SJSA1 (cell line): ENCODE measurements at regions not wholly inside any gene's neighbourhood (a gene's known extent, or its start where the extent isn't known, plus 50 kb on each side); places are given as distances from the start of the nearest gene placed in this dataset.
"Not testable (repeated sequence)": the region's sequence is repeated elsewhere in the genome, so short reads cannot be mapped to it uniquely, and the experiment has no call there.

ENCODE experiments used
- DNase-seq, 2 experiments: peaks; one replicate each; pipeline ENCODE4 v3.0.0-alpha.2; 2015 to 2020; ENCODE audit warnings: low spot score in 2 of 2, low read depth in 1 of 2
- H3K27ac ChIP-seq: fragments of 250-450 bp; sonication (Bioruptor Pico); 2 replicates; pipeline ENCODE4 v1.5.1; 2020; ENCODE audit warnings: mild to moderate bottlenecking, moderate library complexity
- H3K27me3 ChIP-seq: fragments of 250-450 bp; sonication (Bioruptor Pico); replicated peaks from 2 replicates; pipeline ENCODE4 v1.5.1; 2020; ENCODE audit warnings: mild to moderate bottlenecking, moderate library complexity
- H3K36me3 ChIP-seq: fragments of 250-450 bp; sonication (Bioruptor Pico); 2 replicates; pipeline ENCODE4 v1.5.1; 2020; ENCODE audit warnings: mild to moderate bottlenecking
- H3K4me1 ChIP-seq: fragments of 250-450 bp; sonication (Bioruptor Pico); replicated peaks from 2 replicates; pipeline ENCODE4 v1.6.1; 2021; ENCODE audit warnings: mild to moderate bottlenecking
- H3K4me3 ChIP-seq: fragments of 250-450 bp; sonication (Bioruptor Pico); 2 replicates; pipeline ENCODE4 v1.5.1; 2020; ENCODE audit warnings: mild to moderate bottlenecking
- H3K9me3 ChIP-seq: fragments of 250-450 bp; sonication (Bioruptor Pico); replicated peaks from 2 replicates; pipeline ENCODE4 v1.5.1; 2020; ENCODE audit warnings: mild to moderate bottlenecking

GRCh38 chr18:56302156-56302555 is 336.2 kb downstream of the TXNL1 start:
- H3K36me3 ChIP-seq = no peaks in the 10 kb centered on the region
- no peaks in the 10 kb centered on the region for H3K27me3 ChIP-seq
- H3K9me3 ChIP-seq = 0 out of 2 replicates have a peak, but pooled peaks cover 2% of the 10 kb centered on the region
- H3K4me1 ChIP-seq = peaks cover 6% of the 10 kb centered on the region
- no peak for DNase-seq
- no peak overlapping the region for H3K4me3 ChIP-seq
- H3K27ac ChIP-seq = no peak overlapping the region

- DNase-seq = no peak
- Histone ChIP-seq H3K36me3 (no peaks in the 10 kb centered on the region), H3K27me3 (no peaks in the 10 kb centered on the region), H3K9me3 (0 out of 2 replicates have a peak, but pooled peaks cover 2% of the 10 kb centered on the region), H3K27ac (no peak overlapping the region), H3K4me3 (no peak overlapping the region), H3K4me1 (peaks cover 6% of the 10 kb centered on the region)
Measured at GRCh38 chr18:56299740-56300139, 338.7 kb downstream of the TXNL1 start.

- H3K4me1 ChIP-seq = peaks cover 6% of the 10 kb centered on the region
- no peak overlapping the region for H3K4me3 ChIP-seq
- peak; percentile 31 to 53 for DNase-seq
- H3K9me3 ChIP-seq = no peaks in the 10 kb centered on the region
- no peaks in the 10 kb centered on the region for H3K27me3 ChIP-seq
- no peak overlapping the region for H3K27ac ChIP-seq
- no peaks in the 10 kb centered on the region for H3K36me3 ChIP-seq
Measured at GRCh38 chr18:56298935-56299334, 339.5 kb downstream of the TXNL1 start.

DNA sequence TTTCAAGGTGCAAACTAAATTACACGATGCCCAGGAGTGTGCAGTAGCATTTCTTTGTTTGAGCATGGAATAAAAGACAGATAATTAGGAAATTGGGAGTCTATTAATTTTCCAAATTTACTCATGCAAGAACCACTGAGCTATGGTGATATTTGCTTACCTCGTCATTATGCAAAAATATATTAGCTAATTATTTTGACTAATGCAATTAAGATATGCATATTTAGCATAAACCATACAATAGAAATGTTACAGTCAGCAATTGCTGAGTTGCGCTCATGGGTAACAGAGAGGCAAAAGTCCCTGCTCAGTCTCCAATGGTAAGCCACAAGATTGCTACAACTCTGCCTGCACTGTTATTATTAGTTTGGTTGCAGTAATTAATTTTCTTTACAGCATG is 342.0 kb downstream of the TXNL1 start:
- Histone ChIP-seq H3K27ac (no peak overlapping the region), H3K4me1 (peaks cover 6% of the 10 kb centered on the region), H3K36me3 (no peaks in the 10 kb centered on the region), H3K4me3 (no peak overlapping the region), H3K27me3 (no peaks in the 10 kb centered on the region), H3K9me3 (no peaks in the 10 kb centered on the region)
- no peak for DNase-seq

DNA sequence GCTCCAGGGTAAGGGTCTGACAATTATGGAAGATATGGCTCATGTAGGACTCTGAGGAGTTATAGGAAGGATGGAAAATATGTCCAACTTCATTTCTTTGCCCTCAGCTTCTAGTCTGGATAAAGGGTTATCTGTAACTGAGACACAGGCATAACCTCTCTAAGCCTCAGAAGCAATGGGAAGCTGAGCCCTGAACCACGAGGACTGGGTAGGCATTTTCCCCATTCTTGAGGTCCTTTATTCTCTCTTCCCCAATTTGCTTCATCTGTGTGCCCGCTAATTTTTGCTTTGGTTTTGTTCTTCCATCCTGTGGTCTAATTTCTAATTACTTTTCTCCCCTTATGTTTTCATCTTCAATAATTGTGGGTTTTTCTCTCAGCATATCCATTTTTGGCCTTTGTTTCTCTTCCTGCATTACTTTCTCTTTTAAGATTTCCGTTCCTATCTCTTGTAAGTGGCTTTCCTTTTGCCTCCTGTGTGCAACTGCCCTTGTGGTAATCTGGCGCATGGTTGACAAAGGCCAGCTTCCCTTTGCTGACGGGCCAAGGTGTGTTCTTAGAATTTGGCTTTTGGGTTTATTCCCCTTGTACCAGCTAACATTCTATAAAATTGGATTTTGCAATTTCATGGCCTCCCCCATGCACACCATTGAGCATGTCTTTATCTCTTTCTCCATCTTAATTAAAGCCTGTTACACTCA is 343.8 kb downstream of the TXNL1 start:
- Histone ChIP-seq H3K27ac (no peak overlapping the region), H3K4me1 (peaks cover 6% of the 10 kb centered on the region), H3K27me3 (no peaks in the 10 kb centered on the region), H3K36me3 (no peaks in the 10 kb centered on the region), H3K9me3 (no peaks in the 10 kb centered on the region), H3K4me3 (no peak overlapping the region)
- DNase-seq = no peak

- Histone ChIP-seq H3K9me3 (no peaks in the 10 kb centered on the region; the same call in 1 of the 2 replicates), H3K4me3 (no peak overlapping the region), H3K36me3 (no peaks in the 10 kb centered on the region), H3K4me1 (peaks cover 8% of the 10 kb centered on the region), H3K27ac (no peak overlapping the region), H3K27me3 (no peaks in the 10 kb centered on the region)
- DNase-seq = no peak
Measured at GRCh38 chr18:56291294-56291693, 347.1 kb downstream of the TXNL1 start.

DNA sequence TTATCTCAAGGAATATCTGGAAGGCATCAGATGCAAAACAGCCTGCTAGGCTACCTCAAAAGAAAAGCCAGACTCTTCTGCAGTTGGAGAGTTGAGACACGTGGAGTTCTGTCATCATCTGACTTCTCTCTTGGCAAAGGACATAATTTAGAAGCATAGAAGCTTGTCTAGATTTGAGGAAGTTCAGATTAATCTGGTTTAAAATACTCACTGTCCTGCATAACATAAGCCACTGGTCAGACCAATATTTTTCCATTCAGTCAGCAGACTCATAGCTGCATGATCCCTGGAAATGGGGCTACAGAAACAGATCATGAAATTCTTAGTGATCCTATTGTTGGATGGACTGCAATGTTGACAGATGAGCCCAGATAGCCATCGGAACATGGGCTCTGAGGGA is 349.0 kb downstream of the TXNL1 start:
- Histone ChIP-seq H3K4me1 (peaks cover 8% of the 10 kb centered on the region), H3K9me3 (no peaks in the 10 kb centered on the region; the same call in 1 of the 2 replicates), H3K27ac (no peak overlapping the region), H3K27me3 (no peaks in the 10 kb centered on the region), H3K36me3 (no peaks in the 10 kb centered on the region), H3K4me3 (no peak overlapping the region)
- no peak for DNase-seq

DNA sequence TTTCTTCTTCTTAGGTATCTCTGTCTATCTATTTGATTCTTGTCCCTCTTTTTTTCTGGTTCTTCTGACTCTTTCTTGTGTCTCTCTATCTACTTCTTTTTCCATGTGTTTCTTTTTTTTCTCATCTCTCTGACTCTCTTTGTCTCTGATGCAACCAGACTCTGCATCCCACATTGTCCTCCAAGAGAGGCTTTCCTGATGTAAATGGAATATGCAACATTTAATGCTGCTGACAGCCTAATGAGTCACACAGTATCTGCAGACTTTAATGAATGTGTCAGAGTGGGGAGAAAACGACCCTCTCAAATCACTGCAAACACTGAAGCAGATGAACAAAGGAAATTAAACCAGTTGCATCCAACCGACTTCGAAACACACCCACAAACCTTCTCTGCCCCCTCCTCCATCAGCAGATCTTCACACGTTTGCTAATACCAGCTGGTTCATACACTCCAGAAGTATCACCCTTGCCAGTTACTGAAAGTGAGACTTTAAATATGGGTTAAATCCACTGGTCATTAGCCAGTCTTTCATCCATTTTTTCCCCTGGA is 351.5 kb downstream of the TXNL1 start:
- Histone ChIP-seq H3K36me3 (no peaks in the 10 kb centered on the region), H3K4me1 (peaks cover 8% of the 10 kb centered on the region), H3K4me3 (no peak overlapping the region), H3K9me3 (no peaks in the 10 kb centered on the region; the same call in 1 of the 2 replicates), H3K27ac (no peak overlapping the region), H3K27me3 (no peaks in the 10 kb centered on the region)
- DNase-seq = peak in 1 of 2 experiments; percentile 14

DNA sequence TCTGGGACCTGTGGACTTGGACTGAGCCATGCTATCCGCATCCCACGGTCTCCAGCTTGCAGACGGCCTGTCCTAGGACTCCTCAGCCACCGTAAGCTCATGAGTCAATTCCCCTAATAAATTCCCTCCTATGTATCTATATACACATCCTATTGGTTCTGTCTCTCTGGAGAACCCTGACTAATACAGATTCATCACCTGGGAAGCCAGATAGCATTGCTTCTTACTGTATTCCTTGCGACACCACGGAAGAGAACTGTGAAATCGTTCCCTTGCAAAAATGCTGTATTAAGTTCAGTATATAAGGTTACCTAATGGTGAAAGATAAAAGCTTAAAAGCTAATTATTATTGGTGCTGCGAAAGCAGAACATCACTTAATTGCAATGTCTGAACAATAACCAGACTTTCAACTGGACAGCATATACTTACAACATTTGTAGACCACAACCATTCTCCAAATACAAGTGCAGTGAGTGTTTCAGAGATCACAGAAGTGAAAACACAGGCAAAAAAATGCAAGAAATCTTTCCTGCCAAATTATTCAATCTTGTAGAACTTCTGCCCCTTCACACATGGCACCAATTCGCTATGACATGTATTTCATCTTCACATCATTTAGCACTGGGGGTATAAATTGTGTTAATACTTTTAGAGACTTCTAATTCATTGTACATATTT is 352.9 kb downstream of the TXNL1 start:
- no peak for DNase-seq
- Histone ChIP-seq H3K27me3 (no peaks in the 10 kb centered on the region), H3K4me3 (no peak overlapping the region), H3K9me3 (no peaks in the 10 kb centered on the region; the same call in 1 of the 2 replicates), H3K4me1 (peaks cover 8% of the 10 kb centered on the region), H3K27ac (no peak overlapping the region), H3K36me3 (no peaks in the 10 kb centered on the region)

GRCh38 chr18:56284319-56284718 is 354.1 kb downstream of the TXNL1 start:
- Histone ChIP-seq H3K27ac (no peak overlapping the region), H3K27me3 (no peaks in the 10 kb centered on the region), H3K4me3 (no peak overlapping the region), H3K4me1 (peaks cover 8% of the 10 kb centered on the region), H3K9me3 (no peaks in the 10 kb centered on the region; the same call in 1 of the 2 replicates), H3K36me3 (no peaks in the 10 kb centered on the region)
- no peak for DNase-seq

- Histone ChIP-seq H3K36me3 (no peaks in the 10 kb centered on the region), H3K27me3 (no peaks in the 10 kb centered on the region), H3K27ac (no peak overlapping the region), H3K4me1 (peaks cover 8% of the 10 kb centered on the region), H3K4me3 (no peak overlapping the region), H3K9me3 (no peaks in the 10 kb centered on the region)
- DNase-seq = no peak
Measured at GRCh38 chr18:56283316-56283715, 355.1 kb downstream of the TXNL1 start.

- Histone ChIP-seq H3K4me3 (no peak overlapping the region), H3K9me3 (no peaks in the 10 kb centered on the region), H3K36me3 (no peaks in the 10 kb centered on the region), H3K4me1 (peaks cover 8% of the 10 kb centered on the region), H3K27me3 (no peaks in the 10 kb centered on the region), H3K27ac (no peak overlapping the region)
- no peak for DNase-seq
Measured at GRCh38 chr18:56282234-56283104, 355.9 kb downstream of the TXNL1 start.

- H3K27me3 ChIP-seq, DNase-seq, H3K4me3 ChIP-seq, H3K36me3 ChIP-seq, H3K27ac ChIP-seq, H3K9me3 ChIP-seq, H3K4me1 ChIP-seq: not testable (repeated sequence)
Measured at GRCh38 chr18:56279816-56280215, 358.6 kb downstream of the TXNL1 start.
